H1 (cell line): ENCODE measurements at regions not wholly inside any gene's neighbourhood (a gene's known extent, or its start where the extent isn't known, plus 50 kb on each side); places are given as distances from the start of the nearest gene placed in this dataset.

Experiments used
- CTCF ChIP-seq, 3 experiments: IDR thresholded peaks; 1 replicate in 2 of 3; 2 replicates in 1 of 3; pipeline versions ENCODE4 v1.5.1 to v1.6.1; 2011; ENCODE audit warnings: low read length in 3 of 3, mild to moderate bottlenecking in 3 of 3, inconsistent platforms in 2 of 3, low read depth in 1 of 3, moderate library complexity in 1 of 3; ENCODE audit not compliant: insufficient read depth in 1 of 3; ENCODE audit errors: control extremely low read depth in 1 of 3
- E2F6 ChIP-seq: IDR thresholded peaks from 2 replicates; pipeline ENCODE4 v1.6.1; 2012; ENCODE audit warnings: inconsistent platforms
- GTF2F1 ChIP-seq: IDR thresholded peaks from 2 replicates; pipeline ENCODE4 v1.6.1; 2012; ENCODE audit warnings: low read depth, low read length, improper control_type of control experiment, borderline replicate concordance
- JUN ChIP-seq: IDR thresholded peaks from 2 replicates; pipeline ENCODE4 v1.6.1; 2011; ENCODE audit warnings: low read depth, mild to moderate bottlenecking, improper control_type of control experiment, low read length
- POLR2A ChIP-seq, 2 experiments: IDR thresholded peaks; 1 replicate in 1 of 2; 2 replicates in 1 of 2; pipeline ENCODE4 v1.6.1; 2011; ENCODE audit warnings: low read depth in 2 of 2, low read length in 2 of 2, mild to moderate bottlenecking in 2 of 2; ENCODE audit errors: control extremely low read depth in 1 of 2

- TF ChIP-seq E2F6, result no peak
- no peak for TF ChIP-seq POLR2A (IDR thresholded peaks at IDR 0.05; ENCODE audit: control extremely low read depth in 1 of 2, low read depth in 2 of 2, low read length in 2 of 2)
- no peak for TF ChIP-seq CTCF (IDR thresholded peaks at IDR 0.05; ENCODE audit: control extremely low read depth in 1 of 3, insufficient read depth in 1 of 3, low read depth in 1 of 3, low read length in 3 of 3)
- no peak for TF ChIP-seq JUN
- TF ChIP-seq GTF2F1, result no peak
These were observed 446.0 kb upstream of the MPDZ start for GRCh38 chr9:13725516-13725915.
